Liver (tissue), 7 donors: ENCODE measurements at regions not wholly inside any gene's neighbourhood (a gene's known extent, or its start where the extent isn't known, plus 50 kb on each side); places are given as distances from the start of the nearest gene placed in this dataset.

Experiments used
- DNase-seq: peaks from one replicate; pipeline ENCODE4 v3.0.0-alpha.2; 2017; ENCODE audit warnings: low spot score
- H3K27ac ChIP-seq, 2 donors: one replicate each; pipeline ENCODE4 v1.7.0; 2013; ENCODE audit warnings: inconsistent platforms in 2 of 2, low read length in 2 of 2, control low read depth in 1 of 2, low read depth in 1 of 2, mild to moderate bottlenecking in 1 of 2
- H3K27me3 ChIP-seq, 4 donors: one replicate each; pipeline versions ENCODE4 v1.6.1 to v1.7.0; 2013; ENCODE audit warnings: low read length in 3 of 4, inconsistent platforms in 1 of 4, mild to moderate bottlenecking in 1 of 4, moderate library complexity in 1 of 4; ENCODE audit not compliant: control insufficient read depth in 4 of 4, insufficient read depth in 4 of 4
- H3K36me3 ChIP-seq, 4 donors: one replicate each; pipeline versions ENCODE4 v1.6.1 to v1.7.0; 2013; ENCODE audit warnings: low read length in 3 of 4, mild to moderate bottlenecking in 3 of 4, low read depth in 1 of 4, moderate library complexity in 1 of 4; ENCODE audit not compliant: control insufficient read depth in 4 of 4, insufficient read depth in 3 of 4
- H3K4me1 ChIP-seq, 4 donors: one replicate each; pipeline versions ENCODE4 v1.6.1 to v1.7.0; 2013; ENCODE audit warnings: low read length in 3 of 4, mild to moderate bottlenecking in 3 of 4, moderate library complexity in 1 of 4; ENCODE audit not compliant: control insufficient read depth in 4 of 4, insufficient read depth in 4 of 4
- H3K4me3 ChIP-seq, 3 donors: one replicate each; pipeline versions ENCODE4 v1.6.1 to v1.7.0; 2013; ENCODE audit warnings: low read length in 3 of 3, control low read depth in 1 of 3, low read depth in 1 of 3, mild to moderate bottlenecking in 1 of 3
- H3K9ac ChIP-seq, 2 donors: one replicate each; pipeline ENCODE4 v1.7.0; 2013; ENCODE audit warnings: low read length in 2 of 2, mild to moderate bottlenecking in 2 of 2, moderate library complexity in 2 of 2, control low read depth in 1 of 2, low read depth in 1 of 2
- H3K9me3 ChIP-seq, 4 donors: one replicate each; pipeline versions ENCODE4 v1.6.1 to v1.7.0; 2013; ENCODE audit warnings: low read length in 3 of 4; ENCODE audit not compliant: control insufficient read depth in 4 of 4
- ATF3 ChIP-seq: IDR thresholded peaks from 2 replicates; pipeline ENCODE4 v1.6.1; 2016; ENCODE audit warnings: antibody characterized with exemption
- EGR1 ChIP-seq, 2 donors: IDR thresholded peaks; 2 replicates each; pipeline ENCODE4 v1.6.1; 2016 to 2018; ENCODE audit warnings: antibody characterized with exemption in 2 of 2, low read depth in 2 of 2
- FOXA1 ChIP-seq: IDR thresholded peaks from 2 replicates; pipeline ENCODE4 v1.6.1; 2016; ENCODE audit warnings: antibody characterized with exemption
- FOXA2 ChIP-seq: IDR thresholded peaks from 2 replicates; pipeline ENCODE4 v1.6.1; 2016; ENCODE audit warnings: antibody characterized with exemption
- HNF4A ChIP-seq, 2 donors: conservative IDR thresholded peaks; 2 replicates each; pipeline ENCODE4 v1.6.1; 2016; ENCODE audit warnings: antibody characterized with exemption in 2 of 2, mild to moderate bottlenecking in 2 of 2
- JUND ChIP-seq, 2 donors: IDR thresholded peaks; 2 replicates each; pipeline ENCODE4 v1.6.1; 2016; ENCODE audit warnings: antibody characterized with exemption in 2 of 2
- NR2F2 ChIP-seq: IDR thresholded peaks from 2 replicates; pipeline ENCODE4 v1.6.1; 2016; ENCODE audit warnings: antibody characterized with exemption
- RAD21 ChIP-seq, 2 donors: IDR thresholded peaks; 2 replicates each; pipeline ENCODE4 v1.6.1; 2016; ENCODE audit warnings: antibody characterized with exemption in 2 of 2, mild to moderate bottlenecking in 2 of 2
- REST ChIP-seq: IDR thresholded peaks from 2 replicates; pipeline ENCODE4 v1.6.1; 2016; ENCODE audit warnings: antibody characterized with exemption, mild to moderate bottlenecking
- RXRA ChIP-seq, 2 donors: IDR thresholded peaks; 2 replicates each; pipeline ENCODE4 v1.6.1; 2017 to 2018; ENCODE audit warnings: antibody characterized with exemption in 2 of 2, mild to moderate bottlenecking in 1 of 2
- SP1 ChIP-seq: IDR thresholded peaks from 2 replicates; pipeline ENCODE4 v1.6.1; 2018; ENCODE audit warnings: antibody characterized with exemption, mild to moderate bottlenecking
- TAF1 ChIP-seq: conservative IDR thresholded peaks from 2 replicates; pipeline ENCODE4 v1.6.1; 2016; ENCODE audit warnings: antibody characterized with exemption, mild to moderate bottlenecking
- YY1 ChIP-seq: IDR thresholded peaks from 2 replicates; pipeline ENCODE4 v1.6.1; 2016; ENCODE audit warnings: antibody characterized with exemption, mild to moderate bottlenecking
- ZBTB33 ChIP-seq: IDR thresholded peaks from 2 replicates; pipeline ENCODE4 v1.6.1; 2016; ENCODE audit warnings: antibody characterized with exemption
- WGBS: extraction: QIAGEN DNeasy Blood & Tissue Kit; methylation state at CpG from one replicate; pipeline ENCODE4 v1.1.7; 2013; 5-methylcytosine and 5-hydroxymethylcytosine counted together
- donor health status: healthy.
- donor health status: healthy.
- donor health status: healthy.
- donor health status: healthy.

GRCh38 chr17:65405563-65405962 lies 155.9 kb downstream of the AXIN2 start:
- 74% methylated on average over 9 of the region's 9 CpGs for WGBS
- H3K27me3 ChIP-seq: peaks cover 0 to 3% (median 0%) of the 10 kb centered on the region in 4 donors

GRCh38 chr17:65404761-65405160 lies 156.7 kb downstream of the AXIN2 start:
- H3K4me1 ChIP-seq: no peaks in the 10 kb centered on the region
- H3K27me3 ChIP-seq: peaks cover 0 to 3% (median 0%) of the 10 kb centered on the region in 4 donors
- DNase-seq: no peak
- H3K9me3 ChIP-seq: no peaks in the 10 kb centered on the region
- no peaks in the 10 kb centered on the region for H3K36me3 ChIP-seq
- H3K27ac ChIP-seq: no peak overlapping the region
- TF ChIP-seq EGR1 (IDR thresholded peaks at IDR 0.05; ENCODE audit: low read depth in 2 of 2) (no peak), YY1 (no peak), HNF4A (conservative IDR thresholded peaks at IDR 0.05) (no peak), ATF3 (no peak), RXRA (IDR thresholded peaks at IDR 0.05) (no peak), NR2F2 (no peak), FOXA2 (no peak), FOXA1 (no peak), REST (no peak), JUND (IDR thresholded peaks at IDR 0.05) (no peak), ZBTB33 (no peak), SP1 (no peak)
- no peak overlapping the region for H3K9ac ChIP-seq
- H3K4me3 ChIP-seq: no peak overlapping the region

More at GRCh38 chr17:65405563-65405962, 155.9 kb downstream of the AXIN2 start:
- Histone ChIP-seq H3K27ac (no peak overlapping the region), H3K9me3 (no peaks in the 10 kb centered on the region), H3K9ac (no peak overlapping the region), H3K4me3 (no peak overlapping the region), H3K4me1 (no peaks in the 10 kb centered on the region), H3K36me3 (no peaks in the 10 kb centered on the region)
- TF ChIP-seq JUND (IDR thresholded peaks at IDR 0.05) (no peak), HNF4A (conservative IDR thresholded peaks at IDR 0.05) (no peak), NR2F2 (no peak), ZBTB33 (no peak), REST (no peak), TAF1 (no peak), RAD21 (IDR thresholded peaks at IDR 0.05) (no peak)
- no peak for DNase-seq
